T-cell (primary cell): ENCODE measurements at regions not wholly inside any gene's neighbourhood (a gene's known extent, or its start where the extent isn't known, plus 50 kb on each side); places are given as distances from the start of the nearest gene placed in this dataset.

ENCODE experiments used
- ATAC-seq, 4 experiments: fragments of 200-7000 bp in 3 of 4; fragments of 150-1000 bp in 1 of 4; cut with Tn5 transposase; replicated peaks in 1 of 4; 1 replicate in 3 of 4; 2 replicates in 1 of 4; pipeline ENCODE4 v1.10.0; 2021; ENCODE audit warnings: moderate library complexity in 3 of 4, mild to moderate bottlenecking in 2 of 4, moderate number of reproducible peaks in 1 of 4
- CTCF ChIA-PET, 2 donors: fragments of 300-600 bp; sonication (Branson Sonifier 250); formaldehyde crosslinking; loops; one replicate each; lab custom pipeline; 2022; ENCODE audit warnings: antibody characterized with exemption in 2 of 2; lab: Charles Lee
- POLR2A ChIA-PET, 2 donors: fragments of 300-600 bp; sonication (Branson Sonifier 250); formaldehyde crosslinking; loops; one replicate each; lab custom pipeline; 2022; ENCODE audit warnings: antibody characterized with exemption in 2 of 2; lab: Charles Lee
- DNase-seq, 35 experiments: peaks; one replicate each; pipeline versions ENCODE4 v3.0.0 to v3.0.0-alpha.2; 2013 to 2023
- H3K27ac ChIP-seq: one replicate; pipeline ENCODE4 v1.5.1; 2013; ENCODE audit warnings: low read length
- H3K27me3 ChIP-seq, 2 experiments: replicated peaks in 1 of 2; 1 replicate in 1 of 2; 2 replicates in 1 of 2; pipeline versions ENCODE4 v1.6.1 to v1.7.0; 2013; ENCODE audit warnings: low read length in 1 of 2, mixed read lengths in 1 of 2; ENCODE audit not compliant: control insufficient read depth in 2 of 2, insufficient read depth in 2 of 2; ENCODE audit errors: extremely low read depth in 1 of 2
- H3K36me3 ChIP-seq, 2 donors: 1 replicate in 1 of 2; 2 replicates in 1 of 2; pipeline versions ENCODE4 v1.6.1 to v1.7.0; 2013; ENCODE audit warnings: low read length in 1 of 2; ENCODE audit not compliant: control insufficient read depth in 2 of 2, insufficient read depth in 1 of 2; ENCODE audit errors: extremely low read depth in 1 of 2
- H3K4me1 ChIP-seq, 2 experiments: 1 replicate in 1 of 2; 2 replicates in 1 of 2; pipeline versions ENCODE4 v1.6.1 to v1.7.0; 2013; ENCODE audit warnings: low read length in 2 of 2, mixed read lengths in 1 of 2; ENCODE audit not compliant: insufficient read depth in 2 of 2, control insufficient read depth in 1 of 2; ENCODE audit errors: extremely low read depth in 1 of 2
- H3K4me3 ChIP-seq, 2 donors: 1 replicate in 1 of 2; 2 replicates in 1 of 2; pipeline versions ENCODE4 v1.5.1 to v1.7.0; 2013; ENCODE audit warnings: mild to moderate bottlenecking in 2 of 2, low read length in 1 of 2, moderate library complexity in 1 of 2; ENCODE audit not compliant: control insufficient read depth in 1 of 2; ENCODE audit errors: extremely low read depth in 1 of 2
- H3K9me3 ChIP-seq: 2 replicates; pipeline ENCODE4 v1.7.0; 2013
- H3K27ac Mint-ChIP-seq, 2 donors: one replicate each; pipeline ENCODE4 v1.8.0; 2020 to 2021; ENCODE audit warnings: mild to moderate bottlenecking in 2 of 2, mixed read lengths in 2 of 2
- H3K27me3 Mint-ChIP-seq, 2 donors: one replicate each; pipeline ENCODE4 v1.8.0; 2021 to 2022; ENCODE audit warnings: mixed read lengths in 2 of 2
- H3K36me3 Mint-ChIP-seq: one replicate; pipeline ENCODE4 v1.8.0; 2021; ENCODE audit warnings: mixed read lengths
- H3K4me1 Mint-ChIP-seq, 3 donors: one replicate each; pipeline ENCODE4 v1.8.0; 2020 to 2022; ENCODE audit warnings: mixed read lengths in 3 of 3, mild to moderate bottlenecking in 1 of 3
- H3K4me3 Mint-ChIP-seq, 3 donors: one replicate each; pipeline ENCODE4 v1.8.0; 2020 to 2022; ENCODE audit warnings: mild to moderate bottlenecking in 3 of 3, mixed read lengths in 3 of 3, moderate library complexity in 3 of 3
- H3K9me3 Mint-ChIP-seq, 3 donors: one replicate each; pipeline ENCODE4 v1.8.0; 2020 to 2022; ENCODE audit warnings: mixed read lengths in 3 of 3
- WGBS: methylation state at CpG from one replicate; pipeline ENCODE4 v1.1.5; 2013; ENCODE audit warnings: missing lambda C conversion rate; ENCODE audit not compliant: insufficient coverage; 5-methylcytosine and 5-hydroxymethylcytosine counted together

DNA sequence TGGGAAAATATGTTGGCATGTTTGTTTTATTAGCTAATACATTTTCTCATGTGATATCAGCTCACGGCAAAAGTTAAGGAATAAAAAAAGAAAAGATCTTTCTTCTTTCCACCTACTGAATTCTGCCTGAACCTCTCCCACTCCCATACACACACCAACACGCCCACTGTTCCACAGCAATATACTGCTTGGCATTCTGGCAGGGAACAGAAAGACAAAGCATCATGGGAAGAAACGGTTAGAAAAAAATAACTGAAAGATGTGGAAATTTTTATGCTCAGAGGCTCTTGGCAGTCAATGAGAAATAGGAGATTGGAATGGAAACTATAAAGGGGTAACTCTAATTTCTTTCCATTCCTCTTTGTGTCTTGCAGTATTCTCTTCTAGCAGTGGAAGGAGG, 268.5 kb downstream of the FOXG1 start:
- POLR2A ChIA-PET = no interaction called here
- CTCF ChIA-PET = no interaction called here
- H3K36me3 ChIP-seq = no peaks in the 10 kb centered on the region
- Mint-ChIP-seq H3K4me3 (no peak overlapping the region), H3K27ac (no peak overlapping the region), H3K36me3 (no peaks in the 10 kb centered on the region), H3K9me3 (peaks cover 5 to 16% (median 10%) of the 10 kb centered on the region in 3 donors), H3K27me3 (no peaks in the 10 kb centered on the region), H3K4me1 (no peaks in the 10 kb centered on the region)
- no peak overlapping the region for H3K27ac ChIP-seq
- H3K4me3 ChIP-seq = no peak overlapping the region
- ATAC-seq (no peak), DNase-seq (no peak)
- no CpG with 5 or more reads among the region's 3 CpGs for WGBS
- no peaks in the 10 kb centered on the region for H3K4me1 ChIP-seq
- H3K27me3 ChIP-seq = no peaks in the 10 kb centered on the region
- H3K9me3 ChIP-seq = no peaks in the 10 kb centered on the region

- no peaks in the 10 kb centered on the region for H3K4me1 ChIP-seq
- CTCF ChIA-PET = no interaction called here
- no peak overlapping the region for H3K4me3 ChIP-seq
- no peaks in the 10 kb centered on the region for H3K27me3 Mint-ChIP-seq
- H3K27ac Mint-ChIP-seq = no peak overlapping the region
- ATAC-seq (no peak), DNase-seq (no peak)
- POLR2A ChIA-PET = no interaction called here
- no peak overlapping the region for H3K27ac ChIP-seq
- no peaks in the 10 kb centered on the region for H3K27me3 ChIP-seq
- no peaks in the 10 kb centered on the region for H3K36me3 ChIP-seq
- no peaks in the 10 kb centered on the region for H3K36me3 Mint-ChIP-seq
- H3K4me3 Mint-ChIP-seq = no peak overlapping the region
- no peaks in the 10 kb centered on the region for H3K4me1 Mint-ChIP-seq
- H3K9me3 Mint-ChIP-seq = peaks cover 12 to 24% (median 17%) of the 10 kb centered on the region in 3 donors
- H3K9me3 ChIP-seq = no peaks in the 10 kb centered on the region
Observed at GRCh38 chr14:29037411-29037810, 270.8 kb downstream of the FOXG1 start.

GRCh38 chr14:29039171-29039570, 272.6 kb downstream of the FOXG1 start:
- Mint-ChIP-seq H3K9me3 (peaks cover 14 to 28% (median 17%) of the 10 kb centered on the region in 3 donors), H3K27ac (no peak overlapping the region), H3K4me3 (no peak overlapping the region), H3K27me3 (no peaks in the 10 kb centered on the region), H3K4me1 (no peaks in the 10 kb centered on the region), H3K36me3 (no peaks in the 10 kb centered on the region)
- Histone ChIP-seq H3K36me3 (no peaks in the 10 kb centered on the region), H3K4me3 (no peak overlapping the region), H3K27ac (no peak overlapping the region), H3K27me3 (no peaks in the 10 kb centered on the region), H3K4me1 (no peaks in the 10 kb centered on the region), H3K9me3 (no peaks in the 10 kb centered on the region)
- ATAC-seq (no peak), DNase-seq (no peak)
- ChIA-PET POLR2A (no interaction called here), CTCF (no interaction called here)
- WGBS = no CpG with 5 or more reads among the region's 2 CpGs

GRCh38 chr14:29042551-29042950, 276.0 kb downstream of the FOXG1 start:
- Histone ChIP-seq H3K4me3 (no peak overlapping the region), H3K36me3 (no peaks in the 10 kb centered on the region), H3K27me3 (no peaks in the 10 kb centered on the region), H3K9me3 (no peaks in the 10 kb centered on the region), H3K27ac (no peak overlapping the region), H3K4me1 (no peaks in the 10 kb centered on the region)
- DNase-seq (no peak), ATAC-seq (no peak)
- POLR2A ChIA-PET = no interaction called here
- Mint-ChIP-seq H3K4me3 (no peak overlapping the region), H3K4me1 (no peaks in the 10 kb centered on the region), H3K9me3 (peaks cover 19 to 30% (median 20%) of the 10 kb centered on the region in 3 donors), H3K27me3 (no peaks in the 10 kb centered on the region), H3K36me3 (no peaks in the 10 kb centered on the region), H3K27ac (no peak overlapping the region)
- CTCF ChIA-PET = no interaction called here
- WGBS = no CpG with 5 or more reads among the region's 2 CpGs

GRCh38 chr14:29043737-29044136, 277.1 kb downstream of the FOXG1 start:
- H3K27me3 ChIP-seq = no peaks in the 10 kb centered on the region
- ATAC-seq (no peak), DNase-seq (no peak)
- H3K36me3 ChIP-seq = no peaks in the 10 kb centered on the region
- Mint-ChIP-seq H3K36me3 (no peaks in the 10 kb centered on the region), H3K9me3 (peaks cover 23 to 34% (median 23%) of the 10 kb centered on the region in 3 donors), H3K4me3 (no peak overlapping the region), H3K27me3 (no peaks in the 10 kb centered on the region), H3K4me1 (no peaks in the 10 kb centered on the region), H3K27ac (no peak overlapping the region)
- ChIA-PET CTCF (no interaction called here), POLR2A (no interaction called here)
- no CpG with 5 or more reads among the region's 2 CpGs for WGBS
- no peak overlapping the region for H3K4me3 ChIP-seq
- no peak overlapping the region for H3K27ac ChIP-seq
- no peaks in the 10 kb centered on the region for H3K9me3 ChIP-seq
- H3K4me1 ChIP-seq = no peaks in the 10 kb centered on the region

DNA sequence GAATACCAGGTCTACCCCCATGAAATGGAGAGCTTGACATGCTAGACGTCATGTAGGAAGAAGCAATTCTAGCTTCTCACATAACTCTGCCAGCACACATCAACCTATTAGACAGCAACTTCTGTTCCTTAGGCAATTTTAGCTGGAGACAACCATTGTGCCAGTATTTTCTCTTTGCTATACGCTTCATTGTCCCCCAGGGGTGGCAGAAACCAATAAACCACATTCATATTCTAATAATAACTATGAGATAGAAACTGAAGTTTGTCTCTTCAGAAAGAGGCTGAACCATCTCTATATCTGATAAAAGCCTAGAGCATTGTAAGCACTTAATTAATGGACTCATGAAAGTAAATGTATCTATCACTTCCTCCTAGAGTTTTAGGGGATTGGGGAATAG, 278.6 kb downstream of the FOXG1 start:
- WGBS = no CpG with 5 or more reads among the region's 2 CpGs
- Mint-ChIP-seq H3K4me3 (no peak overlapping the region), H3K9me3 (peaks cover 19 to 30% (median 20%) of the 10 kb centered on the region in 3 donors), H3K4me1 (no peaks in the 10 kb centered on the region), H3K27ac (no peak overlapping the region), H3K36me3 (no peaks in the 10 kb centered on the region), H3K27me3 (no peaks in the 10 kb centered on the region)
- DNase-seq (no peak), ATAC-seq (no peak)
- Histone ChIP-seq H3K36me3 (no peaks in the 10 kb centered on the region), H3K27ac (no peak overlapping the region), H3K4me1 (no peaks in the 10 kb centered on the region), H3K4me3 (no peak overlapping the region), H3K9me3 (no peaks in the 10 kb centered on the region), H3K27me3 (no peaks in the 10 kb centered on the region)
- ChIA-PET POLR2A (no interaction called here), CTCF (no interaction called here)

- H3K27me3 Mint-ChIP-seq = no peaks in the 10 kb centered on the region
- WGBS = no CpG with 5 or more reads among the region's 2 CpGs
Observed at GRCh38 chr14:29054119-29054518, 287.5 kb downstream of the FOXG1 start.

More at GRCh38 chr14:29054119-29054518, 287.5 kb downstream of the FOXG1 start:
- DNase-seq = no peak
- ATAC-seq = no peak
- Mint-ChIP-seq H3K9me3 (peaks cover 4 to 34% (median 19%) of the 10 kb centered on the region in 3 donors), H3K4me1 (no peaks in the 10 kb centered on the region), H3K4me3 (no peak overlapping the region), H3K27ac (no peak overlapping the region), H3K36me3 (no peaks in the 10 kb centered on the region)
- Histone ChIP-seq H3K36me3 (no peaks in the 10 kb centered on the region), H3K9me3 (no peaks in the 10 kb centered on the region), H3K4me3 (no peak overlapping the region), H3K4me1 (no peaks in the 10 kb centered on the region), H3K27ac (no peak overlapping the region), H3K27me3 (no peaks in the 10 kb centered on the region)
- ChIA-PET POLR2A (interaction anchor here in 1 of 2 donors (0.5 kb wide), 1 partner anchor 1453 kb away, joined by 3 read pairs; no protein-coding TSS in a partner anchor), CTCF (no interaction called here)
